Keratinocyte (primary cell): ENCODE measurements at regions not wholly inside any gene's neighbourhood (a gene's known extent, or its start where the extent isn't known, plus 50 kb on each side); places are given as distances from the start of the nearest gene placed in this dataset.

Experiments used
- CTCF ChIP-seq, 3 experiments: IDR thresholded peaks in 1 of 3; conservative IDR thresholded peaks in 1 of 3; optimal IDR thresholded peaks in 1 of 3; 2 replicates in 2 of 3; 3 replicates in 1 of 3; pipeline versions ENCODE3 to v1.5.1; 2011; ENCODE audit warnings: low read length in 3 of 3, mild to moderate bottlenecking in 3 of 3, moderate library complexity in 2 of 3, control low read depth in 1 of 3, inconsistent platforms in 1 of 3; ENCODE audit not compliant: insufficient read depth in 2 of 3; ENCODE audit errors: extremely low read depth in 1 of 3
- EZH2 ChIP-seq: IDR thresholded peaks from one replicate; pipeline ENCODE4 v1.6.1; 2012; ENCODE audit warnings: inconsistent platforms, mild to moderate bottlenecking, low read length, moderate library complexity

- TF ChIP-seq CTCF (optimal IDR thresholded peaks at IDR 0.05 in 1 of 3, IDR thresholded peaks at IDR 0.05 in 1 of 3, conservative IDR thresholded peaks at IDR 0.05 in 1 of 3; ENCODE audit: extremely low read depth in 1 of 3, insufficient read depth in 2 of 3, low read length in 3 of 3) = no peak
- no peak for TF ChIP-seq EZH2
Measured at GRCh38 chr5:74492230-74492629, 148.3 kb downstream of the ENC1 start.
